HCT116 (cell line): ENCODE measurements at regions not wholly inside any gene's neighbourhood (a gene's known extent, or its start where the extent isn't known, plus 50 kb on each side); places are given as distances from the start of the nearest gene placed in this dataset.

Experiments used
- ATAC-seq: fragments of 200-7000 bp; cut with Tn5 transposase; 2 replicates; pipeline ENCODE4 v1.9.1; 2020; ENCODE audit warnings: mild to moderate bottlenecking, moderate library complexity
- BruUV-seq: library from RNA; stranded (reverse); fragments of 400-500 nt; replicated peaks from 2 replicates; lab custom pipeline; 2021; lab: Mats Ljungman, UMichigan
- CTCF ChIA-PET: fragments of 300-600 bp; sonication (Branson Sonifier 250); formaldehyde crosslinking; loops from one replicate; lab custom pipeline; 2021; ENCODE audit warnings: antibody characterized with exemption; lab: Charles Lee
- POLR2A ChIA-PET: fragments of 300-600, 350-600 bp; sonication (Branson Sonifier 250); formaldehyde crosslinking; loops from one replicate; lab custom pipeline; 2021; ENCODE audit warnings: antibody characterized with exemption; lab: Charles Lee
- RAD21 ChIA-PET, 2 experiments: fragments of 300-600 bp; sonication (Branson Sonifier 250); formaldehyde crosslinking; loops; one replicate each; lab custom pipeline; 2023; ENCODE audit warnings: low total read pairs in 2 of 2; ENCODE audit not compliant: uncharacterized antibody in 2 of 2, unreplicated experiment in 2 of 2, low non-redundant PET in 1 of 2; lab: Charles Lee
- DNase-seq: peaks from one replicate; pipeline ENCODE4 v3.0.0-alpha.2; 2010; ENCODE audit warnings: low read depth, low spot score
- H2AFZ ChIP-seq: fragments of 200-600 bp; shearing (Covaris generic), sonication (generic); 2 replicates; pipeline ENCODE4 v1.6.1; 2017; ENCODE audit warnings: low read depth, mixed run types, mixed read lengths, antibody characterized with exemption, low read length; ENCODE audit not compliant: poor library complexity, severe bottlenecking
- H3K27ac ChIP-seq: 2 replicates; pipeline ENCODE4 v1.5.1; 2012; ENCODE audit warnings: low read depth, low read length
- H3K27me3 ChIP-seq: fragments of 200-600 bp; sonication (generic); 2 replicates; pipeline ENCODE4 v1.6.1; 2016; ENCODE audit warnings: mixed run types, low read length, mixed read lengths; ENCODE audit not compliant: insufficient read depth
- H3K36me3 ChIP-seq, 2 experiments: fragments of 200-500 bp in 1 of 2; fragments of 200-600 bp in 1 of 2; sonication (Bioruptor generic) in 1 of 2; sonication (generic) in 1 of 2; 2 replicates each; pipeline versions ENCODE4 v1.5.1 to v1.6.1; 2014 to 2016; ENCODE audit warnings: low read length in 2 of 2, inconsistent platforms in 1 of 2, mixed read lengths in 1 of 2, mixed run types in 1 of 2; ENCODE audit not compliant: insufficient read depth in 2 of 2, control insufficient read depth in 1 of 2
- H3K4me1 ChIP-seq, 2 experiments: fragments of 200-600 bp in 1 of 2; sonication (generic) in 1 of 2; 2 replicates each; pipeline versions ENCODE4 v1.5.1 to v1.6.1; 2012 to 2017; ENCODE audit warnings: low read length in 2 of 2, inconsistent platforms in 1 of 2, mild to moderate bottlenecking in 1 of 2, mixed read lengths in 1 of 2, mixed run types in 1 of 2, moderate library complexity in 1 of 2; ENCODE audit not compliant: insufficient read depth in 2 of 2, control insufficient read depth in 1 of 2
- H3K4me2 ChIP-seq: fragments of 200-600 bp; sonication (generic); 2 replicates; pipeline ENCODE4 v1.6.1; 2017; ENCODE audit warnings: mixed run types, low read length, mixed read lengths
- H3K4me3 ChIP-seq, 2 experiments: fragments of 200-600 bp in 1 of 2; sonication (generic) in 1 of 2; replicated peaks in 1 of 2; 2 replicates each; pipeline ENCODE4 v1.5.1; 2011 to 2016; ENCODE audit warnings: low read length in 2 of 2, control low read depth in 1 of 2, low read depth in 1 of 2, mild to moderate bottlenecking in 1 of 2, mixed read lengths in 1 of 2, mixed run types in 1 of 2
- H3K79me2 ChIP-seq: fragments of 200-600 bp; sonication (generic); 2 replicates; pipeline ENCODE4 v1.6.1; 2017; ENCODE audit warnings: mild to moderate bottlenecking, mixed run types, low read length, moderate library complexity, mixed read lengths; ENCODE audit not compliant: insufficient read depth
- H3K9ac ChIP-seq: fragments of 200-600 bp; sonication (generic); 2 replicates; pipeline ENCODE4 v1.6.1; 2016; ENCODE audit warnings: low read length, mixed read lengths
- H3K9me2 ChIP-seq: fragments of 200-600 bp; sonication (generic), shearing (Covaris generic); 2 replicates; pipeline ENCODE4 v1.6.1; 2017; ENCODE audit warnings: mixed run types, mild to moderate bottlenecking, moderate library complexity; ENCODE audit not compliant: insufficient read depth
- H3K9me3 ChIP-seq, 2 experiments: fragments of 200-500 bp in 1 of 2; fragments of 200-600 bp in 1 of 2; sonication (Bioruptor generic) in 1 of 2; sonication (generic) in 1 of 2; 2 replicates each; pipeline ENCODE4 v1.6.1; 2014 to 2017; ENCODE audit warnings: low read length in 2 of 2, mixed read lengths in 2 of 2, inconsistent platforms in 1 of 2, low read depth in 1 of 2, mild to moderate bottlenecking in 1 of 2, mixed run types in 1 of 2, moderate library complexity in 1 of 2; ENCODE audit not compliant: control insufficient read depth in 1 of 2, insufficient read depth in 1 of 2
- H4K20me1 ChIP-seq: fragments of 200-600 bp; sonication (generic), shearing (Covaris generic); 2 replicates; pipeline ENCODE4 v1.6.1; 2017; ENCODE audit warnings: mixed run types, mild to moderate bottlenecking, moderate library complexity; ENCODE audit not compliant: insufficient read depth
- EGR1 ChIP-seq: IDR thresholded peaks from 2 replicates; pipeline ENCODE4 v1.6.1; 2012; ENCODE audit warnings: low read depth
- EZH2phosphoT487 ChIP-seq: fragments of 200-600 bp; IDR thresholded peaks from 2 replicates; pipeline ENCODE4 v1.6.1; 2018; ENCODE audit warnings: antibody characterized with exemption, borderline replicate concordance
- RAD21 ChIP-seq: IDR thresholded peaks from 2 replicates; pipeline ENCODE4 v1.6.1; 2012; ENCODE audit warnings: low read depth, mild to moderate bottlenecking
- SIN3A ChIP-seq: IDR thresholded peaks from 2 replicates; pipeline ENCODE4 v1.6.1; 2012; ENCODE audit warnings: low read depth
- SP1 ChIP-seq: IDR thresholded peaks from 2 replicates; pipeline ENCODE4 v1.6.1; 2012; ENCODE audit warnings: low read depth
- TCF7L2 ChIP-seq: IDR thresholded peaks from 2 replicates; pipeline ENCODE4 v1.7.0; 2011; ENCODE audit warnings: borderline replicate concordance, inconsistent platforms; ENCODE audit not compliant: insufficient read depth, insufficient read length; ENCODE audit errors: extremely low read depth
- ZFX ChIP-seq: fragments of 450-650 bp; IDR thresholded peaks from 2 replicates; pipeline ENCODE4 v1.6.1; 2017
- intact Hi-C: fragments of 100-400 bp; cut with micrococcal nuclease; formaldehyde crosslinking; loops from 2 replicates; pipeline ENCODE4 v1.10.0; 2022
- TF ChIP-seq, protein P1 (sequence below): IDR thresholded peaks from 2 replicates; pipeline ENCODE4 v1.6.1; 2012
- TF ChIP-seq, protein P2 (sequence below), 3 experiments: fragments of 200-600 bp in 1 of 3; sonication (generic) in 1 of 3; IDR thresholded peaks in 2 of 3; conservative IDR thresholded peaks in 1 of 3; 2 replicates each; pipeline ENCODE4 v1.5.1; 2012 to 2017; ENCODE audit warnings: low read depth in 2 of 3, low read length in 2 of 3, antibody characterized with exemption in 1 of 3, borderline replicate concordance in 1 of 3, control low read depth in 1 of 3, mild to moderate bottlenecking in 1 of 3, mixed read lengths in 1 of 3, mixed run types in 1 of 3, moderate library complexity in 1 of 3; ENCODE audit not compliant: insufficient read depth in 1 of 3
- TF ChIP-seq, protein P3 (sequence below): IDR thresholded peaks from 2 replicates; pipeline ENCODE4 v1.6.1; 2012

- H3K9ac ChIP-seq = no peak overlapping the region
- no peak overlapping the region for H3K4me2 ChIP-seq
- no peaks in the 10 kb centered on the region for H3K36me3 ChIP-seq
- no peaks in the 10 kb centered on the region for H4K20me1 ChIP-seq
- intact Hi-C loops = no loop called here
- no peaks in the 10 kb centered on the region for H3K27me3 ChIP-seq
- no peaks in the 10 kb centered on the region for H3K9me3 ChIP-seq
- no TSS peak for BruUV-seq
- H3K79me2 ChIP-seq = no peaks in the 10 kb centered on the region
- ChIA-PET RAD21 (no interaction called here), CTCF (no interaction called here)
- H3K27ac ChIP-seq = no peak overlapping the region
- H3K4me1 ChIP-seq = no peaks in the 10 kb centered on the region
- no peaks in the 10 kb centered on the region for H3K9me2 ChIP-seq
- H2AFZ ChIP-seq = no peak overlapping the region
- TF ChIP-seq SP1 = no peak
- no peak for TF ChIP-seq ZFX
- no peak for TF ChIP-seq TCF7L2
- no peak for TF ChIP-seq RAD21
- TF ChIP-seq, protein P1, sequence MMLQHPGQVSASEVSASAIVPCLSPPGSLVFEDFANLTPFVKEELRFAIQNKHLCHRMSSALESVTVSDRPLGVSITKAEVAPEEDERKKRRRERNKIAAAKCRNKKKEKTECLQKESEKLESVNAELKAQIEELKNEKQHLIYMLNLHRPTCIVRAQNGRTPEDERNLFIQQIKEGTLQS = no peak
- no peak for TF ChIP-seq SIN3A
- TF ChIP-seq, protein P2, sequence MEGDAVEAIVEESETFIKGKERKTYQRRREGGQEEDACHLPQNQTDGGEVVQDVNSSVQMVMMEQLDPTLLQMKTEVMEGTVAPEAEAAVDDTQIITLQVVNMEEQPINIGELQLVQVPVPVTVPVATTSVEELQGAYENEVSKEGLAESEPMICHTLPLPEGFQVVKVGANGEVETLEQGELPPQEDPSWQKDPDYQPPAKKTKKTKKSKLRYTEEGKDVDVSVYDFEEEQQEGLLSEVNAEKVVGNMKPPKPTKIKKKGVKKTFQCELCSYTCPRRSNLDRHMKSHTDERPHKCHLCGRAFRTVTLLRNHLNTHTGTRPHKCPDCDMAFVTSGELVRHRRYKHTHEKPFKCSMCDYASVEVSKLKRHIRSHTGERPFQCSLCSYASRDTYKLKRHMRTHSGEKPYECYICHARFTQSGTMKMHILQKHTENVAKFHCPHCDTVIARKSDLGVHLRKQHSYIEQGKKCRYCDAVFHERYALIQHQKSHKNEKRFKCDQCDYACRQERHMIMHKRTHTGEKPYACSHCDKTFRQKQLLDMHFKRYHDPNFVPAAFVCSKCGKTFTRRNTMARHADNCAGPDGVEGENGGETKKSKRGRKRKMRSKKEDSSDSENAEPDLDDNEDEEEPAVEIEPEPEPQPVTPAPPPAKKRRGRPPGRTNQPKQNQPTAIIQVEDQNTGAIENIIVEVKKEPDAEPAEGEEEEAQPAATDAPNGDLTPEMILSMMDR (IDR thresholded peaks at IDR 0.05 in 2 of 3, conservative IDR thresholded peaks at IDR 0.05 in 1 of 3; ENCODE audit: borderline replicate concordance in 1 of 3, insufficient read depth in 1 of 3, low read depth in 2 of 3, low read length in 2 of 3) = no peak
- TF ChIP-seq, protein P3, sequence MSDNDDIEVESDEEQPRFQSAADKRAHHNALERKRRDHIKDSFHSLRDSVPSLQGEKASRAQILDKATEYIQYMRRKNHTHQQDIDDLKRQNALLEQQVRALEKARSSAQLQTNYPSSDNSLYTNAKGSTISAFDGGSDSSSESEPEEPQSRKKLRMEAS = no peak
- no peak for TF ChIP-seq EGR1
- TF ChIP-seq EZH2phosphoT487 = no peak
- TF ChIP-seq, all 23 proteins: peak for 0
- ATAC-seq (no peak), DNase-seq (no peak)
- POLR2A ChIA-PET = no interaction called here
- no peak overlapping the region for H3K4me3 ChIP-seq
Observed at GRCh38 chrX:725971-726370, 95.4 kb downstream of the SHOX start.
